ENCODE measurements at regions not wholly inside any gene's neighbourhood (a gene's known extent, or its start where the extent isn't known, plus 50 kb on each side); places are given as distances from the start of the nearest gene placed in this dataset.

GRCh38 chr2:45257820-45258219, 248.6 kb upstream of the SIX2 start:
- Histone ChIP-seq H3K27ac (ENCODE audit: control insufficient read depth, insufficient read depth, low read length) (no peak overlapping the region), H4K20me1 (ENCODE audit: control insufficient read depth, extremely low read depth, insufficient read depth, low read length) (no peaks in the 10 kb centered on the region), H3K79me2 (ENCODE audit: control insufficient read depth, insufficient read depth, low read length) (no peaks in the 10 kb centered on the region), H2AFZ (ENCODE audit: control insufficient read depth, low read length) (no peak overlapping the region), H3K4me3 (ENCODE audit: control insufficient read depth in 2 of 3, extremely low read depth in 1 of 3, insufficient read depth in 2 of 3, low read depth in 1 of 3, low read length in 3 of 3) (no peak overlapping the region), H3K9ac (ENCODE audit: control insufficient read depth, extremely low read depth, insufficient read depth, low read length) (no peak overlapping the region), H3K36me3 (ENCODE audit: control insufficient read depth in 2 of 2, extremely low read depth in 1 of 2, insufficient read depth in 2 of 2, low read length in 2 of 2) (no peaks in the 10 kb centered on the region), H3K4me2 (ENCODE audit: control insufficient read depth, extremely low read depth, insufficient read depth, low read depth, low read length) (no peak overlapping the region), H3K4me1 (ENCODE audit: control insufficient read depth, extremely low read depth, insufficient read depth, low read length) (no peaks in the 10 kb centered on the region), H3K9me1 (ENCODE audit: control insufficient read depth, extremely low read depth, insufficient read depth, low read length) (no peaks in the 10 kb centered on the region), H3K9me3 (ENCODE audit: control insufficient read depth, low read depth, low read length) (no peaks in the 10 kb centered on the region), H3K27me3 (ENCODE audit: control insufficient read depth, extremely low read depth, insufficient read depth, low read length) (peaks cover 9% of the 10 kb centered on the region)
- dilution Hi-C loops (cut with MboI; ENCODE audit: extremely low pct_ligation_motif_present, low sequenced_read_pairs) = no loop called here
- DNase-seq (ENCODE audit: low read depth, low spot score) (no peak), FAIRE-seq (no peak)
- no peak for TF ChIP-seq EZH2 (IDR thresholded peaks at IDR 0.05; ENCODE audit: low read length)
- no peak for TF ChIP-seq CTCF (optimal IDR thresholded peaks at IDR 0.05 in 1 of 3, IDR thresholded peaks at IDR 0.05 in 1 of 3, conservative IDR thresholded peaks at IDR 0.05 in 1 of 3; ENCODE audit: extremely low read depth in 1 of 3, insufficient read depth in 2 of 3, low read length in 3 of 3)

- no peak for DNase-seq (ENCODE audit: low read depth, low spot score)
- Histone ChIP-seq H3K9ac (ENCODE audit: control insufficient read depth, extremely low read depth, insufficient read depth, low read length) (no peak overlapping the region), H3K4me3 (ENCODE audit: control insufficient read depth in 2 of 3, extremely low read depth in 1 of 3, insufficient read depth in 2 of 3, low read depth in 1 of 3, low read length in 3 of 3) (no peak overlapping the region), H2AFZ (ENCODE audit: control insufficient read depth, low read length) (no peak overlapping the region), H3K9me1 (ENCODE audit: control insufficient read depth, extremely low read depth, insufficient read depth, low read length) (no peaks in the 10 kb centered on the region), H3K9me3 (ENCODE audit: control insufficient read depth, low read depth, low read length) (no peaks in the 10 kb centered on the region), H3K27ac (ENCODE audit: control insufficient read depth, insufficient read depth, low read length) (no peak overlapping the region), H3K27me3 (ENCODE audit: control insufficient read depth, extremely low read depth, insufficient read depth, low read length) (peaks cover 2% of the 10 kb centered on the region), H3K4me1 (ENCODE audit: control insufficient read depth, extremely low read depth, insufficient read depth, low read length) (no peaks in the 10 kb centered on the region), H3K4me2 (ENCODE audit: control insufficient read depth, extremely low read depth, insufficient read depth, low read depth, low read length) (no peak overlapping the region), H3K36me3 (ENCODE audit: control insufficient read depth in 2 of 2, extremely low read depth in 1 of 2, insufficient read depth in 2 of 2, low read length in 2 of 2) (no peaks in the 10 kb centered on the region), H3K79me2 (ENCODE audit: control insufficient read depth, insufficient read depth, low read length) (no peaks in the 10 kb centered on the region), H4K20me1 (ENCODE audit: control insufficient read depth, extremely low read depth, insufficient read depth, low read length) (no peaks in the 10 kb centered on the region)
- dilution Hi-C loops (cut with MboI; ENCODE audit: extremely low pct_ligation_motif_present, low sequenced_read_pairs) = no loop called here
- FAIRE-seq = no peak
- no peak for TF ChIP-seq EZH2 (IDR thresholded peaks at IDR 0.05; ENCODE audit: low read length)
- no peak for TF ChIP-seq CTCF (optimal IDR thresholded peaks at IDR 0.05 in 1 of 3, IDR thresholded peaks at IDR 0.05 in 1 of 3, conservative IDR thresholded peaks at IDR 0.05 in 1 of 3; ENCODE audit: extremely low read depth in 1 of 3, insufficient read depth in 2 of 3, low read length in 3 of 3)
Measured at GRCh38 chr2:45256867-45257641, 247.8 kb upstream of the SIX2 start.

All from keratinocyte (primary cell).